CD14-positive monocyte (primary cell): ENCODE measurements at regions not wholly inside any gene's neighbourhood (a gene's known extent, or its start where the extent isn't known, plus 50 kb on each side); places are given as distances from the start of the nearest gene placed in this dataset.

Experiments
- DNase-seq, 3 donors: peaks; one replicate each; pipeline ENCODE4 v3.0.0-alpha.2; 2011 to 2022
- H2AFZ ChIP-seq: 2 replicates; pipeline ENCODE4 v1.6.0; 2012; ENCODE audit warnings: mild to moderate bottlenecking, low read depth, low read length, inconsistent platforms; ENCODE audit not compliant: insufficient read depth, poor library complexity, severe bottlenecking
- H3K27ac ChIP-seq, 2 donors: 1 replicate in 1 of 2; 2 replicates in 1 of 2; pipeline ENCODE4 v1.5.1; 2012 to 2013; ENCODE audit warnings: low read length in 2 of 2, control low read depth in 1 of 2, inconsistent platforms in 1 of 2, low read depth in 1 of 2, mild to moderate bottlenecking in 1 of 2
- H3K27me3 ChIP-seq, 2 donors: one replicate each; pipeline versions ENCODE4 v1.6.0 to v1.6.1; 2011 to 2013; ENCODE audit warnings: low read length in 2 of 2; ENCODE audit not compliant: control insufficient read depth in 2 of 2, insufficient read depth in 2 of 2
- H3K36me3 ChIP-seq, 2 donors: replicated peaks in 1 of 2; 1 replicate in 1 of 2; 2 replicates in 1 of 2; pipeline versions ENCODE4 v1.5.1 to v1.6.1; 2012 to 2013; ENCODE audit warnings: low read length in 2 of 2, control low read depth in 1 of 2, inconsistent platforms in 1 of 2, mild to moderate bottlenecking in 1 of 2; ENCODE audit not compliant: insufficient read depth in 2 of 2, control insufficient read depth in 1 of 2
- H3K4me1 ChIP-seq, 2 donors: 1 replicate in 1 of 2; 2 replicates in 1 of 2; pipeline versions ENCODE4 v1.5.1 to v1.6.1; 2012 to 2013; ENCODE audit warnings: low read length in 2 of 2, control low read depth in 1 of 2, inconsistent platforms in 1 of 2, mild to moderate bottlenecking in 1 of 2, moderate library complexity in 1 of 2; ENCODE audit not compliant: insufficient read depth in 2 of 2, control insufficient read depth in 1 of 2
- H3K4me2 ChIP-seq: replicated peaks from 2 replicates; pipeline ENCODE3; 2012; ENCODE audit warnings: low read length, moderate library complexity, mild to moderate bottlenecking; ENCODE audit not compliant: poor library complexity, severe bottlenecking; ENCODE audit errors: extremely low read depth
- H3K4me3 ChIP-seq, 3 experiments: fragments of 200-600 bp in 1 of 3; sonication (generic) in 1 of 3; replicated peaks in 1 of 3; 1 replicate in 2 of 3; 2 replicates in 1 of 3; pipeline ENCODE4 v1.5.1; 2011 to 2013; ENCODE audit warnings: low read length in 3 of 3, mild to moderate bottlenecking in 3 of 3, control low read depth in 2 of 3, low read depth in 2 of 3, inconsistent platforms in 1 of 3, moderate library complexity in 1 of 3
- H3K79me2 ChIP-seq: 2 replicates; pipeline ENCODE4 v1.6.0; 2012; ENCODE audit warnings: mild to moderate bottlenecking, control low read depth, inconsistent platforms, low read length, moderate library complexity; ENCODE audit not compliant: insufficient read depth
- H3K9ac ChIP-seq: 2 replicates; pipeline ENCODE4 v1.6.0; 2017; ENCODE audit warnings: low read length, mild to moderate bottlenecking; ENCODE audit not compliant: insufficient read depth, poor library complexity, severe bottlenecking
- H3K9me3 ChIP-seq, 2 donors: replicated peaks in 1 of 2; 1 replicate in 1 of 2; 2 replicates in 1 of 2; pipeline versions ENCODE4 v1.5.1 to v1.6.1; 2012 to 2013; ENCODE audit warnings: low read length in 2 of 2, control low read depth in 1 of 2; ENCODE audit not compliant: control insufficient read depth in 1 of 2, insufficient read depth in 1 of 2
- H4K20me1 ChIP-seq: 2 replicates; pipeline ENCODE4 v1.6.0; 2012; ENCODE audit warnings: mild to moderate bottlenecking, low read length, control low read depth, moderate library complexity; ENCODE audit not compliant: insufficient read depth
- H3K27ac Mint-ChIP-seq, 7 donors: one replicate each; pipeline ENCODE4 v1.8.0; 2020; ENCODE audit warnings: mild to moderate bottlenecking in 7 of 7, mixed read lengths in 7 of 7, moderate library complexity in 6 of 7, inconsistent platforms in 2 of 7
- H3K27me3 Mint-ChIP-seq, 3 donors: one replicate each; pipeline ENCODE4 v1.8.0; 2021 to 2022; ENCODE audit warnings: low read depth in 3 of 3, mild to moderate bottlenecking in 3 of 3, mixed read lengths in 3 of 3, moderate library complexity in 3 of 3, inconsistent platforms in 1 of 3
- H3K36me3 Mint-ChIP-seq, 2 donors: one replicate each; pipeline ENCODE4 v1.8.0; 2020; ENCODE audit warnings: mixed read lengths in 2 of 2, inconsistent platforms in 1 of 2, mild to moderate bottlenecking in 1 of 2
- H3K4me1 Mint-ChIP-seq: one replicate; pipeline ENCODE4 v1.8.0; 2020; ENCODE audit warnings: mild to moderate bottlenecking, mixed read lengths
- H3K4me3 Mint-ChIP-seq, 2 donors: one replicate each; pipeline ENCODE4 v1.8.0; 2020; ENCODE audit warnings: mild to moderate bottlenecking in 2 of 2, mixed read lengths in 2 of 2, moderate library complexity in 1 of 2
- H3K9me3 Mint-ChIP-seq, 7 donors: one replicate each; pipeline ENCODE4 v1.8.0; 2020 to 2022; ENCODE audit warnings: mixed read lengths in 7 of 7, mild to moderate bottlenecking in 6 of 7, moderate library complexity in 6 of 7, inconsistent platforms in 2 of 7
- WGBS: methylation state at CpG from one replicate; pipeline ENCODE4 v1.1.5; 2013; ENCODE audit warnings: missing lambda C conversion rate; ENCODE audit not compliant: insufficient coverage; 5-methylcytosine and 5-hydroxymethylcytosine counted together
- intact Hi-C, 2 donors: fragments of 100-400 bp; cut with micrococcal nuclease; formaldehyde crosslinking; loops; one replicate each; pipeline versions ENCODE4 v1.15.0 to v1.15.1; 2023
- TF ChIP-seq, protein P1 (sequence below): fragments of 200-600 bp; IDR thresholded peaks from one replicate; pipeline ENCODE4 v1.8.0; 2022; ENCODE audit warnings: antibody characterized with exemption, mild to moderate bottlenecking

- no peak overlapping the region for H3K4me3 ChIP-seq
- DNase-seq: no peak
- H3K4me1 ChIP-seq: no peaks in the 10 kb centered on the region
- H3K4me2 ChIP-seq: no peak overlapping the region
- TF ChIP-seq, protein P1, sequence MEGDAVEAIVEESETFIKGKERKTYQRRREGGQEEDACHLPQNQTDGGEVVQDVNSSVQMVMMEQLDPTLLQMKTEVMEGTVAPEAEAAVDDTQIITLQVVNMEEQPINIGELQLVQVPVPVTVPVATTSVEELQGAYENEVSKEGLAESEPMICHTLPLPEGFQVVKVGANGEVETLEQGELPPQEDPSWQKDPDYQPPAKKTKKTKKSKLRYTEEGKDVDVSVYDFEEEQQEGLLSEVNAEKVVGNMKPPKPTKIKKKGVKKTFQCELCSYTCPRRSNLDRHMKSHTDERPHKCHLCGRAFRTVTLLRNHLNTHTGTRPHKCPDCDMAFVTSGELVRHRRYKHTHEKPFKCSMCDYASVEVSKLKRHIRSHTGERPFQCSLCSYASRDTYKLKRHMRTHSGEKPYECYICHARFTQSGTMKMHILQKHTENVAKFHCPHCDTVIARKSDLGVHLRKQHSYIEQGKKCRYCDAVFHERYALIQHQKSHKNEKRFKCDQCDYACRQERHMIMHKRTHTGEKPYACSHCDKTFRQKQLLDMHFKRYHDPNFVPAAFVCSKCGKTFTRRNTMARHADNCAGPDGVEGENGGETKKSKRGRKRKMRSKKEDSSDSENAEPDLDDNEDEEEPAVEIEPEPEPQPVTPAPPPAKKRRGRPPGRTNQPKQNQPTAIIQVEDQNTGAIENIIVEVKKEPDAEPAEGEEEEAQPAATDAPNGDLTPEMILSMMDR: no peak
- no peak overlapping the region for H2AFZ ChIP-seq
- no peaks in the 10 kb centered on the region for H3K27me3 ChIP-seq
- no peak overlapping the region for H3K9ac ChIP-seq
- H3K27ac ChIP-seq: no peak overlapping the region
- no peaks in the 10 kb centered on the region for H3K36me3 ChIP-seq
- no peaks in the 10 kb centered on the region for H3K79me2 ChIP-seq
- WGBS: no CpG with 5 or more reads among the region's 2 CpGs
- Mint-ChIP-seq H3K4me1 (no peaks in the 10 kb centered on the region), H3K27me3 (no peaks in the 10 kb centered on the region), H3K27ac (no peak overlapping the region), H3K4me3 (no peak overlapping the region), H3K36me3 (no peaks in the 10 kb centered on the region), H3K9me3 (peaks cover 0 to 5% (median 2%) of the 10 kb centered on the region in 7 donors)
- intact Hi-C loops: no loop called here
- peaks cover 3 to 4% of the 10 kb centered on the region in 2 donors for H3K9me3 ChIP-seq
- H4K20me1 ChIP-seq: no peaks in the 10 kb centered on the region
Measured at GRCh38 chr9:29751226-29751625, 2177.9 kb upstream of the C9orf72 start.

- no peak overlapping the region for H3K27ac Mint-ChIP-seq
- TF ChIP-seq, protein P1: no peak
- Histone ChIP-seq H4K20me1 (no peaks in the 10 kb centered on the region), H2AFZ (no peak overlapping the region), H3K9ac (no peak overlapping the region), H3K27me3 (no peaks in the 10 kb centered on the region), H3K36me3 (no peaks in the 10 kb centered on the region), H3K4me3 (no peak overlapping the region), H3K9me3 (peaks cover 4% of the 10 kb centered on the region in 2 donors), H3K79me2 (no peaks in the 10 kb centered on the region), H3K4me2 (no peak overlapping the region), H3K27ac (no peak overlapping the region), H3K4me1 (no peaks in the 10 kb centered on the region)
- H3K27me3 Mint-ChIP-seq: no peaks in the 10 kb centered on the region
- H3K4me1 Mint-ChIP-seq: no peaks in the 10 kb centered on the region
- H3K9me3 Mint-ChIP-seq: peaks cover 0 to 4% (median 0%) of the 10 kb centered on the region in 7 donors
- intact Hi-C loops: no loop called here
- no peaks in the 10 kb centered on the region for H3K36me3 Mint-ChIP-seq
- no peak for DNase-seq
- no peak overlapping the region for H3K4me3 Mint-ChIP-seq
Measured at GRCh38 chr9:29753638-29754037, 2180.4 kb upstream of the C9orf72 start.
